NT2/D1 (cell line): ENCODE measurements at regions not wholly inside any gene's neighbourhood (a gene's known extent, or its start where the extent isn't known, plus 50 kb on each side); places are given as distances from the start of the nearest gene placed in this dataset.

Experiments
- YY1 ChIP-seq: IDR thresholded peaks from 2 replicates; pipeline ENCODE4 v1.6.1; 2011; ENCODE audit not compliant: insufficient read length, insufficient read depth
- ZNF274 ChIP-seq: IDR thresholded peaks from 2 replicates; pipeline ENCODE4 v1.6.1; 2011; ENCODE audit warnings: mild to moderate bottlenecking, low read depth, low read length

- TF ChIP-seq YY1: no peak
- TF ChIP-seq ZNF274: no peak
Measured at GRCh38 chr2:129112181-129112580, 793.5 kb upstream of the HS6ST1 start.
